HFFc6 (cell line): ENCODE measurements at regions not wholly inside any gene's neighbourhood (a gene's known extent, or its start where the extent isn't known, plus 50 kb on each side); places are given as distances from the start of the nearest gene placed in this dataset.

ENCODE experiments used
- DNase-seq: peaks from one replicate; pipeline ENCODE4 v3.0.0-alpha.2; 2018
- H3K27ac Mint-ChIP-seq: 2 replicates; pipeline ENCODE4 v1.8.0; 2020; ENCODE audit warnings: mild to moderate bottlenecking, mixed read lengths
- H3K27me3 Mint-ChIP-seq: 2 replicates; pipeline ENCODE4 v1.8.0; 2021; ENCODE audit warnings: mild to moderate bottlenecking, moderate library complexity, mixed read lengths; ENCODE audit not compliant: insufficient read depth
- H3K36me3 Mint-ChIP-seq: 2 replicates; pipeline ENCODE4 v1.8.0; 2021; ENCODE audit warnings: low read depth, mixed read lengths
- H3K4me1 Mint-ChIP-seq: 2 replicates; pipeline ENCODE4 v1.8.0; 2020; ENCODE audit warnings: low read depth, mixed read lengths
- H3K4me3 Mint-ChIP-seq: 2 replicates; pipeline ENCODE4 v1.8.0; 2020; ENCODE audit warnings: mild to moderate bottlenecking, moderate library complexity, mixed read lengths
- H3K9me3 Mint-ChIP-seq: 2 replicates; pipeline ENCODE4 v1.8.0; 2020; ENCODE audit warnings: mild to moderate bottlenecking, mixed read lengths
- CTCF ChIP-seq: fragments of 200-600 bp; sonication (generic); IDR thresholded peaks from 2 replicates; pipeline ENCODE4 v1.5.0; 2021; ENCODE audit warnings: antibody characterized with exemption, mild to moderate bottlenecking

DNA sequence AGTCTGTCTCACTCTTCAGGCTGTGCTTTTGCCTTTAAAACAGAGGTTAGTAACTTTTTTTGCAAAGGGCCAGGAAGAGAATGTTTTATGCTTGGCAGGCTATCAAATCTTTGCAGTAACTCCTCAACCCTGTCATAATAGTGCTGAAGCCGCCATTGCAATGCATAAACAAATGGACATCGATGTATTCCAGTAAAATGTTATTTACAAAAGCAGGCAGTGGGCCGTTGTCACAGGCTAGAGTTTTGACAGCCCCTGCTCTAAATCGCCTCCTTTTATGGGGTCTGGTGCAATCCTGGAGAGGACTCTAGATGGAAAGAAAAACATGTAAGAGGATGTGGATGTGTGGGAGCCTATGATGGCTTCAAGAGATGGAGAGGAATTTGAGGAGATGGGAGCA, 568.3 kb downstream of the TYW1 start:
- peaks cover 44% of the 10 kb centered on the region for H3K9me3 Mint-ChIP-seq
- H3K27me3 Mint-ChIP-seq: peaks cover 2% of the 10 kb centered on the region; the same call in 1 of the 2 replicates
- H3K36me3 Mint-ChIP-seq: no peaks in the 10 kb centered on the region
- TF ChIP-seq CTCF: no peak
- no peak overlapping the region for H3K27ac Mint-ChIP-seq
- no peak overlapping the region for H3K4me3 Mint-ChIP-seq
- H3K4me1 Mint-ChIP-seq: no peaks in the 10 kb centered on the region
- DNase-seq: no peak

- no peak for DNase-seq
- Mint-ChIP-seq H3K36me3 (no peaks in the 10 kb centered on the region), H3K27ac (no peak overlapping the region), H3K4me1 (no peaks in the 10 kb centered on the region), H3K4me3 (no peak overlapping the region), H3K27me3 (peaks cover 2% of the 10 kb centered on the region; the same call in 1 of the 2 replicates), H3K9me3 (peaks cover 48% of the 10 kb centered on the region)
- no peak for TF ChIP-seq CTCF
Observed at GRCh38 chr7:67566101-67566500, 569.5 kb downstream of the TYW1 start.

GRCh38 chr7:67571026-67571545, 574.5 kb downstream of the TYW1 start:
- no peaks in the 10 kb centered on the region for H3K36me3 Mint-ChIP-seq
- H3K27ac Mint-ChIP-seq: no peak overlapping the region
- peaks cover 2% of the 10 kb centered on the region; the same call in 1 of the 2 replicates for H3K27me3 Mint-ChIP-seq
- no peaks in the 10 kb centered on the region for H3K4me1 Mint-ChIP-seq
- TF ChIP-seq CTCF: no peak
- H3K9me3 Mint-ChIP-seq: peaks cover 56% of the 10 kb centered on the region
- no peak overlapping the region for H3K4me3 Mint-ChIP-seq
- DNase-seq: no peak

GRCh38 chr7:67573639-67574038, 577.0 kb downstream of the TYW1 start:
- H3K4me1 Mint-ChIP-seq: no peaks in the 10 kb centered on the region
- no peaks in the 10 kb centered on the region for H3K27me3 Mint-ChIP-seq
- DNase-seq: no peak
- H3K27ac Mint-ChIP-seq: no peak overlapping the region
- H3K9me3 Mint-ChIP-seq: peaks cover 60% of the 10 kb centered on the region
- TF ChIP-seq CTCF: no peak
- no peaks in the 10 kb centered on the region for H3K36me3 Mint-ChIP-seq
- no peak overlapping the region for H3K4me3 Mint-ChIP-seq

DNA sequence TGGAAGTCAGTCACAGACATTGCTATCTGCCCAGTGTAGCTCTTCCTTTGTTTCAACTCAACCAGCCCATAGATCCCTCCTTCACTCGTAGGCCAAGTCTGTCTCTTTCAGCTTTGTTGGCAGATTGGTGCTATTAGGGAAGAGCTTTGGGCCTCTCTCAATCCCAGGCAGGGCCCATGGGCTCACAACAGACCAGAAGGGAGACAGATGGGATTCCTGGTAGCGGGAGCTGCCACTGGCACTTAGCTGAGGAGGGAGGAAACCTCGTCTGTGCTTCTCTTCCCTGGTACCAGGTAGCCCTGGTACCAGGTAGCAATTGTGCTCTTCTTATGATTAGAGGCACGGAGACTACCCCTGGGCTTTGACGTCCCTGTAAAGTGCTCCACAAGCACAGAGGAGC, 592.0 kb downstream of the TYW1 start:
- Mint-ChIP-seq H3K27ac (no peak overlapping the region), H3K9me3 (peaks cover 26% of the 10 kb centered on the region), H3K4me1 (no peaks in the 10 kb centered on the region), H3K27me3 (no peaks in the 10 kb centered on the region), H3K4me3 (no peak overlapping the region), H3K36me3 (no peaks in the 10 kb centered on the region)
- no peak for DNase-seq
- no peak for TF ChIP-seq CTCF

DNA sequence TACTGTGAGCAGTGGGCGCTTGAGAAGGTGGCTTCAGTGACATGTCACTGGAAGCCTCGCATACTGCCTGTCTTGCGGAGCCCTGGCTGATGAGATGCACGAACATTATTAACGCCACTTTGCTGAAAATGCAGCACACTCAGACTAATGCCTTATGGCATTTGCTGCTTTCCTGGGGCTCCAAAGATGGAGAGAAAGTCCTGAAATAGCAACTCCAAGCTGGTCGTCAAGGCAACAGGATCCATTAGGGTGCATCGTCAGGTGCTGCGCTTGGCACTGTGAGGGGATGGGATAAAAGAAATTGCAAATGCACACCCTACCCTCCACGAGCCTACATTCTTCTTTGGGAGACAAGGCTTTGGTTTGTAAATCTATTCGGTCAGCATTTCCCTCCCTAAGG, 592.5 kb downstream of the TYW1 start:
- Mint-ChIP-seq H3K4me1 (no peaks in the 10 kb centered on the region), H3K4me3 (no peak overlapping the region)

More for the DNA sequence above, 592.5 kb downstream of the TYW1 start:
- H3K9me3 Mint-ChIP-seq: peaks cover 27% of the 10 kb centered on the region
- no peaks in the 10 kb centered on the region for H3K27me3 Mint-ChIP-seq
- H3K36me3 Mint-ChIP-seq: no peaks in the 10 kb centered on the region
- no peak for TF ChIP-seq CTCF
- no peak for DNase-seq
- H3K27ac Mint-ChIP-seq: no peak overlapping the region
